NOMO-1 (cell line): ENCODE measurements at regions not wholly inside any gene's neighbourhood (a gene's known extent, or its start where the extent isn't known, plus 50 kb on each side); places are given as distances from the start of the nearest gene placed in this dataset.

Source experiments
- DNase-seq, 2 experiments: peaks; one replicate each; lab custom pipeline; 2025; ENCODE audit not compliant: unreplicated experiment in 2 of 2; lab: John Stamatoyannopoulos, UW

DNA sequence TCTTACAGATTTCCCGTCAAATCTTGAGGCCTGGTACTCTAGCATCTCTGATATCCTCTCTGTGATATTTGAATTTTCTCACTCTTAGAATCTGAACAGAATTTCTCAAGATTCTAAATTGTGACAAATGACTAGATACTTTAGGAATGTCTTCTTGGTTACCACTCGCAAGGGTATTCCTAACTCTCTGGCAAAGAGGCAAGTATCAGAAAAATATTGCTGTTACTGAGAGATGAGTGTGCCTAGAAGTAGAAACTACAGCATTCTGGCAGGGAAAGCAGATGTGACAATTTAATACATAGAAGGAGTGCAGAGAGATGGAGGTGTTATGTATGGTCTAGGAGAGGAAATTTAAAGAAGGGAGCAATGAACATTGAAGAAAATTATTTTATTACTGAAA lies 467.8 kb downstream of the LRIG3 start:
- DNase-seq = no peak

GRCh38 chr12:58453306-58453705 lies 467.0 kb downstream of the LRIG3 start:
- DNase-seq = no peak

- DNase-seq = no peak
Measured at GRCh38 chr12:58455136-58455535, 465.2 kb downstream of the LRIG3 start.

DNA sequence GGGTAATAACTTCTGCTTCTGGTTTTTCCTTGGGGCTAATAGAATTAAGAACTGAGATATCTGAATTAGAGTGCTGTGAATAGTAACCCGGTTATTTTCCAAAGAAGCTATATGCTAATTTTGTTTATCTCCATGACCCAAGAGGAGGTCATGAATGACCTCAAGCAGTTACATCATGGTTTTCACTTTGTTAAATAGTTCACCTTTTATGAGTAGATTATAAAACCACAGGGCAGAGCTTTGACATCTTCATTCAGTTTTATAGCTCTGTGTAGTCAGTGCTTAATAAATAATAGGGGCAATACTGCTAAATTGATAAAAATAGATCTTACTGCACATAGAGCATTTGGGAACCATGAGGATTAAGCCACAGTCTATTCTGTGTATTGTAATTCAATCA lies 462.2 kb downstream of the LRIG3 start:
- DNase-seq = no peak

- DNase-seq = no peak
Measured at GRCh38 chr12:58459191-58459590, 461.1 kb downstream of the LRIG3 start.

- no peak for DNase-seq
Measured at GRCh38 chr12:58463051-58463450, 457.3 kb downstream of the LRIG3 start.

DNA sequence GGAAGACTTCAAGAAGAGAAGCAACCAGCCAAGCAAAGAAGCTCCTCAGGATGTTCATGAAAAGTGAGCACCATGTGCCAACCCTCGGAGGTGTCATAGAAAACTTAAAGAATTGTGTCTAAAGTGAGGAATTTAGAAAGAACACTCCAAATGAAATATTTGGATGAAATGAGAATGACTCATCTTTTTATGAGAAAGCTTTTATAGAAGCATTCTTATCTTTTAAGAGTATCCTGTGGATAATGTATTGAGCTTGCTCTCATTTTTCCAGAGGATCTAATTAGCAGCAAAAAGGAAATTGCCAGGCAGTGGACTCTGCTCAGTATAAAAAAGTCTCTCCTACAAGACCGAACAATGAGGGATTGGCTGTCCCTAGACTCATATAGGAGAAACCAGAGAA lies 454.9 kb downstream of the LRIG3 start:
- DNase-seq = no peak

GRCh38 chr12:58470266-58471010 lies 449.9 kb downstream of the LRIG3 start:
- DNase-seq = no peak

DNA sequence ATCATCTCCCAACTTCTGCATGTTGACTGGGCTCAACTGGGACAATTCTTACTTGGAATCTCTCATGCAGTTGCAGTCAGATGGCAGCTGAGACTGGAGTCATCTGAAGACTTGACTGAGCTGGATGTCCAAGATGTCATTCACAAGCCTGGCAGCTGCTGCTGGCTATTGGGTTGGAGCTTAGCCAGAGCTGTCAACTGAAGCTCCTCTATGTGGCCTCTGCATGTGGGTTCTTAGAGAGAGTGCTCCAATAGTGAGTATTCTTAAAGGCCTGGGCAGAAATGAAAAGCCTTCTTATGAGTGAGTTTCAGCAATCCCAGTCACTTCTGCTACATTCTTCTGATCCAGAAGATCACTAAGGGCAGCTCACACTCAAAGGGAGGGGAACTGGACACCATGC lies 440.9 kb downstream of the LRIG3 start:
- DNase-seq = no peak

DNA sequence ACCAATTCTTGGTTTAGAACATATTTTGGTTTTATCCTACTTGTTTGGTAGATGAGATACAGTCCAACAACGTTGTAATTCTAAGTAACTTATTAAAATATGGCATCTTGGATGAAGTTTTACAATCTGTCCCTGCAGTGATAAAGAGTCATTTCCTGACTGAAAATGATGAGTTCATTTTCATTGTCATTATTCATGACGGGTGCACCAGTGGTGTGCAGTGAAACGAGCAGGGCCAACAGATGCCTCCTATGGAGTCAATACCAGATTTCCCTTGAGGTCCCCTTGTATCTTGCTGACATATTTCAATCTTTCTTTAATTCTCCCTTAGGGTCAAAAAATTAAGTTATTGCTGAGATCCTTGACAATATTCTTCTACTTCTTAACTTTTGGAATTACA lies 438.5 kb downstream of the LRIG3 start:
- no peak for DNase-seq

DNA sequence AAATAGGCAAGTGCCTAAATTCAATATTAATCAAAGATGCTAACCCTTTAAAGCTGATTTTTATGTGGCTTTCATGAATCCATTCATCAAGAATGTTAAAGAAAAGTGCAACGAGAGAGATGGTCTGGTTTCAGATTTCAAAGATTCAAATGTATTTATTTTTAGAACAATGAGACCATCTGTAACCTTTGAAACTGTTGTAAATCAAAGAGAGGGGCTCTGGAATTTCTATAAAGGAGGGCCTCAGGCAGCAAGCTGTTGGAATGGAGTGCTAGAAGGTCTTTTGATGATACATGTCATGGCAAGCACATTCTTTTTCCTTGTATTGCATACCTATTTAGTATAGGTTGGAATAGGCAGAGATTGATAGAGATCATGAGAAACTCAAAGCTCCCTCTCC lies 433.0 kb downstream of the LRIG3 start:
- DNase-seq = no peak

- no peak for DNase-seq
Measured at GRCh38 chr12:58487678-58488161, 432.6 kb downstream of the LRIG3 start.

DNA sequence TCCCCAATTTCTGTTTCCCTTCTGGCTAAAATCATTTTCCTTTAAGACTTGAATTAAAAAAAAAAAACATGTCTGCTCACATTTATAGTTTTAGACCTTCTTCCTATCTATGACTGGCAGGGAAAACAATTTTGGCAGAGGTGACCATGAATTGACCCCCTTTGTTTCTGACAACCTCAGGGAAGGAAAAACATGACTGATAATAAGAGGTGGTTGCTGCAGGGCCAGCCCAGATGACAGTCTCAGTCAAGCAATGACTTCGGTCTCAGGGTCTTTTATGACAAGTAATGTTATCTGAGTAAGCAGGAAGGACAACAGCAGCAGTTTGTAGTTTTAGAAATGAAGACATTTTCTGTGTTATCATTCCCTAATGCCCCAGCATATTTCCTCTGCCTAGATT lies 430.9 kb downstream of the LRIG3 start:
- no peak for DNase-seq

- no peak for DNase-seq
Measured at GRCh38 chr12:58491306-58491705, 429.0 kb downstream of the LRIG3 start.

GRCh38 chr12:58496411-58497190 lies 423.7 kb downstream of the LRIG3 start:
- no peak for DNase-seq

GRCh38 chr12:58500399-58500798 lies 419.9 kb downstream of the LRIG3 start:
- no peak for DNase-seq

DNA sequence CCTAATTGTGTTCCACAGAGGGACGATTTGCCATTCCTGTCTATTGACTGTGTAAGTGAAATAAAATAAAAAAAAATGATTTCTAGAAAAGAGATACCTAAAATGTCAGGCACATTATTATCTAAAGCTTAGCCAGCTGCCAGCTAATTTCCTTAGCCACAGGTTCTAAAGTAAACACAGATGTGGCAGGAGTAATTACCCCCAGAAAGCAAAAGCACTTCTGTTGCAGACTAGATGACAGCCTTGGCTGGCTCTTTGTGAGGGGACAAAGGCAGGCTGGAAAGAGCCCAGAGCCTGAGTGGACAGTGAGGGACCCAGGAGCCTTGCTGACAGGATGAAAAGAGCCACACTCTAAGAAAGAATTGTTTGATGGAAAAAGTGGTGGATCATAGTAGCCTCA lies 418.1 kb downstream of the LRIG3 start:
- no peak for DNase-seq

DNA sequence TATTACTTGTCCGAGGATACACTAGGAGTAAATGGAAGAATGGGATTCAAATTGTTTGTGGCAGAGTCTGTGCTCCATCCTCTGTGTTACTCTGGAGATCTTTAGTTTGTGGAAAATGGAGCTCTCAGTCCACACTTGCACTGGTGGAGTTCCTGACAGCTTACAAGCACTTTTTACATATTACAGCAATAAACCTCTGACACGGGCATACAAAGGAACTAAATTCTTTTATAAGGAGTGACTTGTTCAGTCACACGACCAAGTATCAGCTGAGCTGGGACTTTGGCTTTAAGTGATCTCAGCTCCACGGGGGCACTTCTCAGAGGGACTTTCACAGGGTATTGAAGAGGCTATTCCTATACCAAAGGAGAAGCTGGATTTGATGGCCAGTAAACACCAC lies 417.5 kb downstream of the LRIG3 start:
- no peak for DNase-seq

GRCh38 chr12:58503731-58504130 lies 416.6 kb downstream of the LRIG3 start:
- DNase-seq = no peak

- no peak for DNase-seq
Measured at GRCh38 chr12:58504143-58504938, 416.0 kb downstream of the LRIG3 start.

DNA sequence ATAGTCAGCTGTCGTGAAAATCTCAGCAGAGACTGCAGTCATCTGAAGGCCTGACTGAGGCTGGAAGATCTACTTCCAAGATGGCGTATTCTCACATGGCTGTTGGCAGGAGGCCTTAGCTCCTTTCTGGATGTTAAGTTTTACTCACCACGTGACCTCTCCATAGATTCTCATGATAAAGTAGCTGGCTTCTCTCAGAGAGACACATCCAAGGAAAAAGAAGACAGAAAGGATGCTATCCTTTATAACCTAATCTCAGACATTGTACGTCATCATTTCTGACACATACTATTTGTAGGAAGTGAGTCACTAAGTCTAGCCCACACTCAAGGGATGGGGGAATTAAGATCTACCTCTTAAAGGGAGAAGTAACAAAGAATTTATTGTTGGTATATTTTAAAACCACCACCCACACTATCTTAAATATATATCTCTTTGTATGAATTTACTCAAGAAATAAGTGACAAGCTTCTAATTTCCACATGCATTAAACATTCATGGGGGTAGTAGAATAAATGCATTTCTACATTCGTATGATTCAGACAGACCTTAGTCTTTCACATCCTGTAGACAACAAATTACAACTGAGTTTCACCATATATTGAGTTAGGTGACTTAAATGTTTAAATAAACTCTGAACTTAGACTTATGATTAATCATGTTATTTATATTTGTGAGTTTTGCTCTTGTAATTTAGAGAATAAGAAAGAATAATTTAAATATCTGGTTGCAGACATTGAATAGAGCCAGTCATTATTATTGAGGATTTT lies 411.0 kb downstream of the LRIG3 start:
- no peak for DNase-seq
